ENCODE measurements at regions not wholly inside any gene's neighbourhood (a gene's known extent, or its start where the extent isn't known, plus 50 kb on each side); places are given as distances from the start of the nearest gene placed in this dataset.

GRCh38 chr7:94813917-94814316 is 93.5 kb upstream of the PPP1R9A start:
- no peak for DNase-seq (ENCODE audit: extremely low read depth, low read depth)
- no peak for TF ChIP-seq CTCF (IDR thresholded peaks at IDR 0.05; ENCODE audit: low read depth, low read length)

GRCh38 chr7:94823947-94824346 is 83.4 kb upstream of the PPP1R9A start:
- no peak for TF ChIP-seq CTCF (IDR thresholded peaks at IDR 0.05; ENCODE audit: low read depth, low read length)
- peak; percentile 1 for DNase-seq (ENCODE audit: extremely low read depth, low read depth)

GRCh38 chr7:94829987-94830386 is 77.4 kb upstream of the PPP1R9A start:
- TF ChIP-seq CTCF (IDR thresholded peaks at IDR 0.05; ENCODE audit: low read depth, low read length): no peak
- no peak for DNase-seq (ENCODE audit: extremely low read depth, low read depth)

GRCh38 chr7:94832051-94832450 is 75.3 kb upstream of the PPP1R9A start:
- no peak for DNase-seq (ENCODE audit: extremely low read depth, low read depth)
- no peak for TF ChIP-seq CTCF (IDR thresholded peaks at IDR 0.05; ENCODE audit: low read depth, low read length)

GRCh38 chr7:94834359-94834758 is 73.0 kb upstream of the PPP1R9A start:
- DNase-seq (ENCODE audit: extremely low read depth, low read depth): no peak
- no peak for TF ChIP-seq CTCF (IDR thresholded peaks at IDR 0.05; ENCODE audit: low read depth, low read length)

GRCh38 chr7:94838717-94839116 is 68.7 kb upstream of the PPP1R9A start:
- no peak for TF ChIP-seq CTCF (IDR thresholded peaks at IDR 0.05; ENCODE audit: low read depth, low read length)
- no peak for DNase-seq (ENCODE audit: extremely low read depth, low read depth)

- TF ChIP-seq CTCF (IDR thresholded peaks at IDR 0.05; ENCODE audit: low read depth, low read length): no peak
- DNase-seq (ENCODE audit: extremely low read depth, low read depth): no peak
Observed at GRCh38 chr7:94843553-94843952, 63.8 kb upstream of the PPP1R9A start.

Measured in AG09319 (cell line).